ENCODE measurements at regions not wholly inside any gene's neighbourhood (a gene's known extent, or its start where the extent isn't known, plus 50 kb on each side); places are given as distances from the start of the nearest gene placed in this dataset.

DNA sequence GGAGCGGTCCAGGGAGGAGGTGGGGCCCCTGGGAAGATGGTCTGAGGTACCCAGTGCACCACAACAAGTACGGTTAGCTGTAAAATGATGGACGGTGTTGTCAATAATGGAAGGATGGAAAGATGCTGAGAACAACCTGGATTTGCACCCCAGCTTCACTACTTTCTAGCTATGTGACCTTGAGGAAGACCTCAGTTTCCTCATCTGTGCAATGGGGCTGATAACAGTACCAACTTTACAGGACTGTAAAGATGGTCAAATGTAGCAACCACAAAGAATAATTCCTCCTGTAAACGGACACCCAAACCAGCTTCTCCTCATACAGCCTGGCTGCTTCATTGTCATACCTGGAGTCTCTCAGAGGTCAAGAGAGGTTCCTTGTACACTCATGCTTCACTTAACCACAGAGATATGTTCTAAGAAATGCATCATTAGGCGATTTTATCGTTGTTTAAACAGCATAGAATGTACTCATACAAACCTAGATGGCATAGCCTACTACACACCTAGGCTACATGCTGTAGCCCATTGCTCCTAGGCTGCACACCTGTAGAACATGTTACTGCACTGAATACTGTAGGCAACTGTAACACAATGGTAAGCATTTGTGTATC is 65.5 kb upstream of the LMO2 start:
- no peaks in the 10 kb centered on the region for H3K36me3 ChIP-seq
- H3K9me3 Mint-ChIP-seq: no peaks in the 10 kb centered on the region
- no peak for TF ChIP-seq EZH2 (IDR thresholded peaks at IDR 0.05)
- no peak for TF ChIP-seq EZH2phosphoT487 (IDR thresholded peaks at IDR 0.05)
- no peak for TF ChIP-seq CTCF (IDR thresholded peaks at IDR 0.05)

DNA sequence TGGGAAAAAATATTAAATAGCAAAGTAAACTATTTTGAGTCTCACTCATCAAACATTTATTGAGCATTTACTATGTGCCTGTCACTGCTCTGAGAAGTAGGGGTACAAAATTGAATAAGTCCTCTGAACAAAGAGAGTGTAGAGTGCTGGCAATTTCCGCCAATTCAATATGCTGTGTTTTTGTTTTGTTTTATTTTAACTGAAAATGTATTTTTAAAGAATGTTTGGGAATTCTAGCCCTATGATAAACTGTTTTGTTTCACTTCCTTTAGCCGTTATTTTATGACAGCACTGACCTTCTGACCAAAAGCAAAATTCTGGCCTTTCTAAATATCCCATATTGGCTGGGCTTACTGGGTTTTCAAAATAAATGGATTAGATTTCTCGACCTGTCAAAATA is 64.7 kb upstream of the LMO2 start:
- Histone ChIP-seq H3K79me2 (ENCODE audit: low read depth) (no peaks in the 10 kb centered on the region), H3K36me3 (no peaks in the 10 kb centered on the region), H3K9ac (no peak overlapping the region), H3K27ac (no peak overlapping the region), H4K20me1 (ENCODE audit: low read depth) (no peaks in the 10 kb centered on the region), H3K4me3 (no peak overlapping the region), H3K4me2 (no peak overlapping the region), H3F3A (ENCODE audit: low read depth) (no peaks in the 10 kb centered on the region), H3K27me3 (no peaks in the 10 kb centered on the region), H2AFZ (replicated peaks) (no peak overlapping the region), H3K4me1 (no peaks in the 10 kb centered on the region), H3K9me3 (ENCODE audit: low read depth) (no peaks in the 10 kb centered on the region)
- DNase-seq (ENCODE audit: low spot score): no peak
- Mint-ChIP-seq H3K27ac (no peak overlapping the region), H3K9me3 (no peaks in the 10 kb centered on the region), H3K27me3 (ENCODE audit: insufficient read depth, low read depth) (peaks cover 11% of the 10 kb centered on the region), H3K36me3 (no peaks in the 10 kb centered on the region), H3K4me3 (no peak overlapping the region), H3K4me1 (no peaks in the 10 kb centered on the region)
- TF ChIP-seq CTCF (IDR thresholded peaks at IDR 0.05) (no peak), EZH2 (IDR thresholded peaks at IDR 0.05) (no peak), EZH2phosphoT487 (IDR thresholded peaks at IDR 0.05) (no peak)

More for the DNA sequence above, 65.5 kb upstream of the LMO2 start:
- Mint-ChIP-seq H3K4me3 (no peak overlapping the region), H3K4me1 (no peaks in the 10 kb centered on the region), H3K36me3 (no peaks in the 10 kb centered on the region), H3K27ac (no peak overlapping the region), H3K27me3 (ENCODE audit: insufficient read depth, low read depth) (peaks cover 10% of the 10 kb centered on the region)
- no peak overlapping the region for H3K9ac ChIP-seq
- no peaks in the 10 kb centered on the region for H3F3A ChIP-seq (ENCODE audit: low read depth)
- no peak overlapping the region for H3K27ac ChIP-seq
- no peaks in the 10 kb centered on the region for H3K27me3 ChIP-seq
- H3K79me2 ChIP-seq (ENCODE audit: low read depth): no peaks in the 10 kb centered on the region
- H4K20me1 ChIP-seq (ENCODE audit: low read depth): no peaks in the 10 kb centered on the region
- no peak overlapping the region for H3K4me2 ChIP-seq
- no peak overlapping the region for H2AFZ ChIP-seq (replicated peaks)
- DNase-seq (ENCODE audit: low spot score): no peak
- H3K9me3 ChIP-seq (ENCODE audit: low read depth): no peaks in the 10 kb centered on the region
- no peaks in the 10 kb centered on the region for H3K4me1 ChIP-seq
- no peak overlapping the region for H3K4me3 ChIP-seq

DNA sequence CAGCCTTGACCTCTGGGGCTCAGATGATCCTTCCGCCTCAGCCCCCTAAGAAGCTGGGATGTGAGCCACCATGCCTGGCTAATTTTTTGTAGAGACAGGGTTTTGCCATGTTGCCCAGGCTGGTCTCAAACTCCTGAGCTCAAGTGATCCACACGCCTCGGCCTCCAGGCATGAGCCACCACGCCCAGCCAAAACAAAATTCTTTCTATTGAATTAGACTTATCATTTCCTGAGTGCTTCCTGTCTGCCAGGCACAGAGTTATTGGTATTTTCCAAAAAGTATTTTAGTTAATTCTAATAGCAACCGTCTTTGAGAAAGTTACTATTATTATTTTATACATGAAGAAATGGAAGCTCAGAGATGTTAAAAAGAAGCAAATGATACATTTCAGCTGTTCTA is 61.4 kb upstream of the LMO2 start:
- Histone ChIP-seq H3K27ac (no peak overlapping the region), H2AFZ (replicated peaks) (no peak overlapping the region), H3K27me3 (no peaks in the 10 kb centered on the region), H3K4me2 (no peak overlapping the region), H3K79me2 (ENCODE audit: low read depth) (no peaks in the 10 kb centered on the region), H3K9me3 (ENCODE audit: low read depth) (no peaks in the 10 kb centered on the region), H3F3A (ENCODE audit: low read depth) (no peaks in the 10 kb centered on the region), H4K20me1 (ENCODE audit: low read depth) (no peaks in the 10 kb centered on the region), H3K4me3 (no peak overlapping the region), H3K9ac (no peak overlapping the region), H3K4me1 (peaks cover 6% of the 10 kb centered on the region), H3K36me3 (no peaks in the 10 kb centered on the region)
- Mint-ChIP-seq H3K36me3 (no peaks in the 10 kb centered on the region), H3K9me3 (no peaks in the 10 kb centered on the region), H3K27me3 (ENCODE audit: insufficient read depth, low read depth) (peaks cover 7% of the 10 kb centered on the region), H3K27ac (no peak overlapping the region), H3K4me1 (no peaks in the 10 kb centered on the region), H3K4me3 (no peak overlapping the region)
- no peak for DNase-seq (ENCODE audit: low spot score)
- TF ChIP-seq EZH2phosphoT487 (IDR thresholded peaks at IDR 0.05) (no peak), CTCF (IDR thresholded peaks at IDR 0.05) (no peak), EZH2 (IDR thresholded peaks at IDR 0.05) (no peak)
